ENCODE measurements at regions not wholly inside any gene's neighbourhood (a gene's known extent, or its start where the extent isn't known, plus 50 kb on each side); places are given as distances from the start of the nearest gene placed in this dataset.

DNA sequence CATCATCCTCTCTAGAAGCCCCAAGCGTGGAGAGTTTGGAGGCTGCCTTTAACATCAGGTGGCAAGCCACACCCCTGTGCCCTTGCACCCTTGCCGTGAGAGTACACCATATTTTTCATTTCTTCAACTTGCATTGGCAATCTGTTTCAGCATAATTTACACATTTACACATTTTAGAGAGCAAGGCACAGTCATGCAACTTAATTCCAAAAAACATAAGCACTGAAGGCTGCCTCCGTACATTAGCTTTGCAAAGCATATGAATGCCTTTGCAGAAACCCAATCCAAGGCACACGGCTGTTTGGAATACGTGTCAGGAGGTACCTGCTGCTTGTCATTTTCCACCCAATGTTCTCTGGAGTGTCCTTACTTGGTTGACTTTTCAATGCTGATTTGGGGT, 833.1 kb downstream of the VRK1 start:
- WGBS, result 70% methylated on average over 5 of the region's 5 CpGs
- intact Hi-C loops (cut with DNase I), result no loop called here
- H3K4me1 ChIP-seq, result peaks cover 0 to 9% (median 4%) of the 10 kb centered on the region in 4 donors
- H3K27me3 ChIP-seq, result peaks cover 0 to 10% (median 0%) of the 10 kb centered on the region in 4 donors
- no peak for DNase-seq (ENCODE audit: extremely low spot score)
- TF ChIP-seq POLR2AphosphoS5 (IDR thresholded peaks at IDR 0.05) (no peak), EP300 (IDR thresholded peaks at IDR 0.05) (no peak), POLR2A (IDR thresholded peaks at IDR 0.05; ENCODE audit: low read depth) (no peak)
- TF ChIP-seq, protein P1, sequence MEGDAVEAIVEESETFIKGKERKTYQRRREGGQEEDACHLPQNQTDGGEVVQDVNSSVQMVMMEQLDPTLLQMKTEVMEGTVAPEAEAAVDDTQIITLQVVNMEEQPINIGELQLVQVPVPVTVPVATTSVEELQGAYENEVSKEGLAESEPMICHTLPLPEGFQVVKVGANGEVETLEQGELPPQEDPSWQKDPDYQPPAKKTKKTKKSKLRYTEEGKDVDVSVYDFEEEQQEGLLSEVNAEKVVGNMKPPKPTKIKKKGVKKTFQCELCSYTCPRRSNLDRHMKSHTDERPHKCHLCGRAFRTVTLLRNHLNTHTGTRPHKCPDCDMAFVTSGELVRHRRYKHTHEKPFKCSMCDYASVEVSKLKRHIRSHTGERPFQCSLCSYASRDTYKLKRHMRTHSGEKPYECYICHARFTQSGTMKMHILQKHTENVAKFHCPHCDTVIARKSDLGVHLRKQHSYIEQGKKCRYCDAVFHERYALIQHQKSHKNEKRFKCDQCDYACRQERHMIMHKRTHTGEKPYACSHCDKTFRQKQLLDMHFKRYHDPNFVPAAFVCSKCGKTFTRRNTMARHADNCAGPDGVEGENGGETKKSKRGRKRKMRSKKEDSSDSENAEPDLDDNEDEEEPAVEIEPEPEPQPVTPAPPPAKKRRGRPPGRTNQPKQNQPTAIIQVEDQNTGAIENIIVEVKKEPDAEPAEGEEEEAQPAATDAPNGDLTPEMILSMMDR (IDR thresholded peaks at IDR 0.05), result no peak
- H3K9me3 ChIP-seq, result no peaks in the 10 kb centered on the region
- no peak overlapping the region for H3K4me3 ChIP-seq
- H3K36me3 ChIP-seq, result no peaks in the 10 kb centered on the region
- no peak overlapping the region for H3K27ac ChIP-seq (replicated peaks in 1 of 4)

DNA sequence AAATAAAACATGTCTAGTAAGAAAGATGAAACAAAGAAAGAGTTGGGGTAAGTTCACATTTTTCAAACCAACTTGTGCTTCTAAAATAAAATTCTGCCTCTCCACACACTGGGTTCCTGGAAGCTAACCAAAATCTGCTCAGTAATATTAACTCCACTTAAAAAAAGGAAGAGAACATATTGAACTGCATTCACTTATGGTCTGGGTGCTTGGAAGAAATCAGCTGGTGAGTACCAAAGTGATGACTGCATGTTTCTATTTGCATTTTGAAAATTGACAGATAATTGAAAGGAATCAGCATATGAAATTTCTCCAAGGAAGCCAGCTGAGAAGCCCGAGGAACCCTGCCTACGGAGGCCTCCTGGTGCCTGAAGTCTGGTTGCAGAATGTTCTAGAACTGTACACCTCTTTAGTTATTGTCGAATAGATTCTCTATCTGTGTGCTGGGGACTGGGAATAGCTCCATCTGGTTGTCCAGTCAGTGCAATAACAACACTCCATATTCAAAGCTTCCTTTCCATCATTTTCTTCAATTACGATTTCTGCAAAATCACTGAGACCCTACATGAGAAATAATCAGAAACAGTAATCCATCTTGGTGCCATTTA, 836.1 kb downstream of the VRK1 start:
- intact Hi-C loops (cut with DNase I), result no loop called here
- peaks cover 0 to 9% (median 4%) of the 10 kb centered on the region in 4 donors for H3K4me1 ChIP-seq
- no peaks in the 10 kb centered on the region for H3K9me3 ChIP-seq
- peaks cover 0 to 10% (median 0%) of the 10 kb centered on the region in 4 donors for H3K27me3 ChIP-seq
- no peak for DNase-seq (ENCODE audit: extremely low spot score)
- H3K36me3 ChIP-seq, result no peaks in the 10 kb centered on the region
- H3K27ac ChIP-seq (replicated peaks in 1 of 4), result no peak overlapping the region
- WGBS, result 78% methylated on average over 4 of the region's 4 CpGs
- no peak overlapping the region for H3K4me3 ChIP-seq
- TF ChIP-seq, protein P1 (IDR thresholded peaks at IDR 0.05), result no peak
- no peak for TF ChIP-seq EP300 (IDR thresholded peaks at IDR 0.05)
- no peak for TF ChIP-seq POLR2A (IDR thresholded peaks at IDR 0.05; ENCODE audit: low read depth)
- no peak for TF ChIP-seq POLR2AphosphoS5 (IDR thresholded peaks at IDR 0.05)

DNA sequence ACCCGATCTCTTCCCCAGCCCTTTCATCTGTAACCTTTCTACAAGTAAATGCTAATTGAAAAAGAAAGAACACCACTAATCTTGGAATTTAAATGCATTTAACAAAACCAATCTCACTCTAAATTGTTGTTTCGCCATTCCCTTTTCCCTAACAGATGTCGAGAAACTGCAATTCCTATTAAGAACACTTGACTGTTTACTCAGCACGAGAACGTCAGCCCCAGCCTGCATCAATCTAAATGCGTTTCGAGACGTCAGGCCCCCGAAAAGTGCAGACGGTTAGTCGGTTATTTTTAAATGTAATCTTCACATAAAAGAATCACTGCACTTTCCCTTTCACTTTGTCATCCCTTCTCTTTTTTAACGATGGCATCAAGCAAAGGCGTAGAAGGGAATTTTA, 837.6 kb downstream of the VRK1 start:
- WGBS, result 19% methylated on average over 13 of the region's 13 CpGs
- DNase-seq (ENCODE audit: extremely low spot score), result no peak
- Histone ChIP-seq H3K4me3 (peak overlapping the region; percentile 29 to 46 (median 38)), H3K4me1 (peaks cover 0 to 9% (median 4%) of the 10 kb centered on the region in 4 donors), H3K27ac (replicated peaks in 1 of 4) (no peak overlapping the region), H3K36me3 (no peaks in the 10 kb centered on the region), H3K27me3 (peaks cover 0 to 10% (median 0%) of the 10 kb centered on the region in 4 donors), H3K9me3 (no peaks in the 10 kb centered on the region)
- TF ChIP-seq POLR2A (IDR thresholded peaks at IDR 0.05; ENCODE audit: low read depth) (no peak), EP300 (IDR thresholded peaks at IDR 0.05) (no peak), POLR2AphosphoS5 (IDR thresholded peaks at IDR 0.05) (no peak)
- TF ChIP-seq, protein P1 (IDR thresholded peaks at IDR 0.05), result no peak
- intact Hi-C loops (cut with DNase I), result no loop called here

DNA sequence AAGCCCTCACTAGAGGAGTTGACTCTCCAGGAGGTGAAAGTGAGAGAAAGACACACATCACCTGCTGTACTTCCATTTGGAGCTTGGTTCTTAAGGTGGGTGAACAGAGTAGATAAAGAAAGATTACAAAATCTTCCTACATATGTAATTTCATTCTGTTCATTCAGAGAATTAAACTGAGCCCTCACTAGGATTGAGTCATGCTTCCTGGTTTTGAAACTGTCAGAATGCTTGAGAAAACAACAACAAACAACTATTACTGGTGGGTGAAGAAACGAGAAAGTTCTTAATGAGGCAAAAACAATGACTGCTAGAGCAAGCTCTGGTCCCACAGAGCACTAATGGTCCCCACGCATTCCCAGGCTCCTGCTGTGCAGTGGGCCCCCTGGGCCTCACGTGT, 841.7 kb downstream of the VRK1 start:
- Histone ChIP-seq H3K4me1 (peaks cover 0 to 9% (median 4%) of the 10 kb centered on the region in 4 donors), H3K27me3 (no peaks in the 10 kb centered on the region), H3K9me3 (no peaks in the 10 kb centered on the region), H3K4me3 (no peak overlapping the region), H3K36me3 (no peaks in the 10 kb centered on the region), H3K27ac (replicated peaks in 1 of 4) (no peak overlapping the region)
- TF ChIP-seq, protein P1 (IDR thresholded peaks at IDR 0.05), result no peak
- TF ChIP-seq POLR2A (IDR thresholded peaks at IDR 0.05; ENCODE audit: low read depth), result no peak
- intact Hi-C loops (cut with DNase I), result no loop called here
- no peak for DNase-seq (ENCODE audit: extremely low spot score)
- 59% methylated on average over 3 of the region's 3 CpGs for WGBS

DNA sequence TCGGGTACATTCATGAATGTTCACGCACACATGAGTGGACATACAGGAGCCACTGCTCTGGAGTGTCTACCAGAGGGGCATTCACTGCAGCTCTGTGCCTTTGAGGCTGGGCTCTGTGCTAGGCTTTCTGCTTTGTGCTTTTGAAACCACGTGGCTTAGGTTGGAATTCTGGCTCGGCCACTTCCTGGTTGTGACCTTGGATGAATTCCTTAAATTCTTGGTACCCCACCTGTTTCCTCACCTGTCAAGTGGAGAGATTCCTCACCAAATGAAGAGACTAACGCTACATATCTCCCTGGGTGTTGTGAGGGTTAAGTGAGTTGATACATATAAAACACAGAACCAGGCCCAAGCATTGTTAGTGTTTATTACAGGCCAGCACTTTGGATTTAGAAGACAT, 842.8 kb downstream of the VRK1 start:
- Histone ChIP-seq H3K9me3 (no peaks in the 10 kb centered on the region), H3K36me3 (no peaks in the 10 kb centered on the region), H3K4me3 (no peak overlapping the region), H3K27me3 (no peaks in the 10 kb centered on the region), H3K4me1 (no peaks in the 10 kb centered on the region), H3K27ac (replicated peaks in 1 of 4) (no peak overlapping the region)
- WGBS, result 88% methylated on average over 3 of the region's 5 CpGs
- no peak for DNase-seq (ENCODE audit: extremely low spot score)
- TF ChIP-seq POLR2A (IDR thresholded peaks at IDR 0.05; ENCODE audit: low read depth), result no peak
- TF ChIP-seq, protein P1 (IDR thresholded peaks at IDR 0.05), result no peak
- TF ChIP-seq EP300 (IDR thresholded peaks at IDR 0.05), result no peak
- no peak for TF ChIP-seq POLR2AphosphoS5 (IDR thresholded peaks at IDR 0.05)
- intact Hi-C loops (cut with DNase I), result no loop called here
